NCI-H1417 treated with DMSO at 0.1 percent for 48 hours (cell line): ENCODE measurements at regions not wholly inside any gene's neighbourhood (a gene's known extent, or its start where the extent isn't known, plus 50 kb on each side); places are given as distances from the start of the nearest gene placed in this dataset.
"Not testable (repeated sequence)": the region's sequence is repeated elsewhere in the genome, so short reads cannot be mapped to it uniquely, and the experiment has no call there.

ENCODE experiments used
- DNase-seq: peaks from one replicate; lab custom pipeline; 2025; lab: John Stamatoyannopoulos, UW

DNA sequence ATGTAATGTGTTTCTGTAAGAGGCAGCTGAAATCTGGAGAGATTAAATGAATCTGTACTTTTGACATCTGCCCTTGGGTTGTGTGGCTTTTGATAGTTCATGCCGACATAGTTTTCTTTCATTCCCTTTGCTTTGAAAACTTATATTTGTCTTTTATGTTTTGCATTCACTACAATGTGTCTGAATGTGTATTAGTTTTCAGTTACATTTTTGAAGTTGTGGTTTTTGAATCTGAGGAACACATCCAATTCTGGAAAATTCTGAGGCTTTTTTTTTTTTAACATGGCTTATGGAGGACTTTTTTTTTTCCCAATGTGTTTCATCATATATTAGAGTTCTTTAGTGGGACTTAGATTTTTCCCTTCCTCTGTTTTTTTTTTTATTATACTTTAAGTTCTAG, 683.7 kb upstream of the SOX9 start:
- no peak for DNase-seq

- peak; percentile 12 for DNase-seq
Observed at GRCh38 chr17:71438631-71439146, 682.1 kb upstream of the SOX9 start.

DNA sequence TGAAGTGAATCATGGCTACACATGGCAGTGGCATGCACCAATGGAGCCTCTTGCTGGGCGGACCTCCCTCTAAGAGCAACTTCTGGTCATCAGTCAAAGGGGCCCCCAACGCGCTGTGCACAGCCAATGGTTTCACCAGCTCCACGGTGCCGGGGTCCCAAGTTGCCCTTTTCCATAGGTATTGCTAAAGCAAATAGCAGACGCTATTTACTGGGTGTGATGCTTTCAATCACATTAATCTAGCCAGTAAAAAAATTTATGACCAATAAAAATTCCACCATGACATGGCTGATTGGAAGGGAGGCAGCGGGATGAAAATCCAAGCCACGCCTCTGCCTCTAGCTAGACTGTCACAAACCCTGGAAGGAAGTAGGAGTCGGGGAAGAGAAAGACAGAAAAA, 680.3 kb upstream of the SOX9 start:
- DNase-seq: no peak

DNA sequence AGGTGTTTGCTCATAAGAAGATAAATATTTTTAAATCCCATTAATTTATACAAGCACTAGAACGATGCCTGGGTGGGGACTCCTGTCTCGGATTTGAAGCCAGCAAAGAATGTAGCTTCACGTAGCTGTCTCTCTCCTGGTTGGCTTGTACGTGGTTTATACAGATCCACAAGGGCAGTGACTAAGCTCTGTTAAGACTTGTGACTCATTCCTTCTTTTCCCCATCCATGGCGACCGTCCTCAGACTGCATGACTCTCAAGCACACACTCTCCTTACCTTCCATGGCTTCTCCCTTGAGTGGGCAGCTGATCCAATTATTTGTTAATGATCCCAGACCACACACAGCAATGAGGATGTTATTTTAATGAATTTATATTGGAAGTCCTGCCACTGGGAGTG, 679.7 kb upstream of the SOX9 start:
- no peak for DNase-seq

GRCh38 chr17:71444078-71444477, 676.7 kb upstream of the SOX9 start:
- no peak for DNase-seq

GRCh38 chr17:71446645-71447437, 674.0 kb upstream of the SOX9 start:
- DNase-seq: no peak

DNA sequence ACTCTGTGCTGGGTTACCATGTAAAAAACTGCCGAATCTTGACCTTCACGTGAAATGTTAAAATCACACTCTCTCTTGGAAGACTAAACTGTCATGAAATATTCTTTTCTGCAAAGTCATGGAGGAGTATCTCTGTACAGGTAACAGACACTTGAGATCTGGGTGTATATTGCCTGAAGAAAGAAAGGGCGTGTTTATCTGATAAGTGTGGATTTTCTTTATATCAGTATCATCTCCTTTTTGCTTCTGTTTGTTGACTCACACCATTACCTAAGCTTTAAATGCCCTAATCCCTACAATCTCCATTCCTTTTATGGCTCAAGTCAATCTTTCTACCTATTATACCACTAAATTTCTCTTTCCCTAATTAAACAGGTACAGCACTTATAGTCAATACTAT, 673.2 kb upstream of the SOX9 start:
- DNase-seq: no peak

- not testable (repeated sequence) for DNase-seq
Observed at GRCh38 chr17:71450657-71451056, 670.2 kb upstream of the SOX9 start.

DNA sequence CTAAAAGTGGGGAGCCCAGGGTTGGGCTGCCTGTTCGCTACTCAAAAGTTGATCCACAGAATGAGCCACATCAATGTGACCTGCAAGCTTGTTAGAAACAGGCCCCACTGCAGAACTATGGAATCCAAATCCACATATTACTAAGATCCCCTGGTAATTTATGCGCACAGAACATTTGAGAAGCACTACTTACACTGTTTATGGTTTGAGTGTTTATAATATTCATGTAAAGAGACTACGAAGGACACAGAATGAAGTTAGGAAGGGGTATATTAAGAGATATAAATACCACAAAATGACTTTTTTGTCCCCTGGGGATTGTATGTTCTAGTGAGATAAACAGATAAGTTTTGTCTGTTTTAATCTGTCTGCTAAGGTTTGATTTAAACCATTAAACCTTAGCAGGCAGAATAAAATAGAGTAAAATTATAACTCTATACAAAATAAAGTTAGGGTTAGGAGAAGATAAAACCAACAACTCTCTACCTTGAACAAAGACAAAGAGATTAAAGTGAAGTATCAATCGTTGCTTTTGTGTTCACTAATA, 666.9 kb upstream of the SOX9 start:
- DNase-seq: no peak

DNA sequence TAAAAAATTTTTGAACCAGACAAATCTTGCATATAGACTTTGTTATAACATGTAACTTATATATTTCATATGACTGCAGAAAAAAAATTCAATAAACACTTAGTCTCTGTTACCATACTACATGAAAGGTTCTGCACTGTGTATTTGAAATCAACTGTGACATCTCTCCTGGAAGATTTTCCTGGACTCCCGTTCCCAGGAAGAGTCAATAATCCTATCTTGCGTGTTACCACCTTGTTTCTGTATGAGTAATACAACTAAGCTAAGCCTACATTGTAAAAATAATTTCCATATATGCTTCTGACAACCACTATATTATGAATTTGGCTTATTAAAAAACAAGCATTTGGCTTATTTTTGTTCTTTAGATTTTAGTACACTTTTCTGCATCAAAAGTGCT, 665.6 kb upstream of the SOX9 start:
- no peak for DNase-seq

GRCh38 chr17:71458322-71458721, 662.5 kb upstream of the SOX9 start:
- no peak for DNase-seq

DNA sequence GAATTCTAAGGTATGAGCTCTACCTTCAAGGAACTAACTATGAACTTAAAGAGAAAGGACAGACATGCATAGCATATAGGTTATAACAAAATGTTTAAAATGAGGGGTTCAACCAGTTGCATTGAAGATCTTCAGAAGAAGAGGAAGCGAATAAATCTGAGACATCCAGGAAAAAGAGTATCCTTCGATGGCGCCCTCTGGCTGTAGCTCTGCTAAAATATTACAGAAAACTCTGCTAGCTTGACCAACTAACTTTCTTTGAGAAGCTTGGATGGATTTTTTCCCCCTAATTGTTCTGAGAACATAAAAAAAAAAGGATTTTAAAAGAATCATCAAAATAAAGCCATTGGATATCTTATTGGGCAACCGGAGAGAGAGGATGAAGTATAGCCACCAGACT, 659.9 kb upstream of the SOX9 start:
- no peak for DNase-seq

DNA sequence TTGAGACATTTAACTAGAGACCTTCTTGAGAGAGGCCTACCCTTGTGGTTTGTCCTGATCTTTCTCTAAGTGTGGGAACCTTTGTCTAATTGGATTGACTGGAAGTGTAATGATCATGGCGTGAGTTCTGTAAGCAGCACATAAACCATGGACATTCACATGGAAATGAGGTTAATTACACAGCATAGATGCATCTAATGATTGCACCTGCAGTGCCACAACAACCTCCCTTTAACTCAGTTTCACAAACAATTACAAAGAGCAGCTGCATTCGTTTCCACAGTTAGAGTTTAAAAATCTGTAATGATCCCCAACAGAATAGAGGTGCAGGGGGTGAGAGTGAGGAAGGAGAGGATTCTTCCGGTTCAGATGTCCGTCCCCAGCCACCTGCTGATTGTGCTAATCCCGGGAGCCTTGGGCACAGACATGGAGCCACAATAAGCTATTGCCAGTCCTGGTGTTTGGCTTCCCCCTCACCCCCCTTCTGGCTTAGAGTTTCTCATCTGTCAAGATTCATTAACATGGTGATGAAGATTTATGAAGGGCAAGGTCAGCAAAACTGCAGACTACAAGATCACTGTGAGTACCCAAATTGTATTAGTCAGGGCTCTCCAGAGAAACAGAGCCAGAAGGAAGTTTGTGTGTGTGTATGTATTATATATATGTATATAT, 659.2 kb upstream of the SOX9 start:
- DNase-seq: peak; percentile 57

DNA sequence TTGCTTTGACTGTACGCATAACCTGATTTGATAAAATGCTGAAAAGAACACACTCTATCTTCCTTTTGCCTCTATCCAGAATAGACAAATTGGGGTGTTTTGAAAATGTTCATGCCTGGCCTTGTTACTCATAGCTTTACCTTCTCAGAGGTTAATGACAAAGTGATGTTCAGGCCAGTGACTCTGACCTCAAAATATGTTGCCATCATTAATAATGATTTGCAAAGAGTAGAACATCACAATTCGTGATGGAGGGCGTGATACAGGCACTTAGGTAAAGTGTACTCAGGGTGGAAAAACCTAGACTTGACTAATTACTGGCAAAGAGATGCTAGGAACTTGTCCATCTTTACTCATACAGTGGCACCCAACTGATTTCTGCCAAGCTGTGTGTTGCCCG, 656.6 kb upstream of the SOX9 start:
- no peak for DNase-seq

DNA sequence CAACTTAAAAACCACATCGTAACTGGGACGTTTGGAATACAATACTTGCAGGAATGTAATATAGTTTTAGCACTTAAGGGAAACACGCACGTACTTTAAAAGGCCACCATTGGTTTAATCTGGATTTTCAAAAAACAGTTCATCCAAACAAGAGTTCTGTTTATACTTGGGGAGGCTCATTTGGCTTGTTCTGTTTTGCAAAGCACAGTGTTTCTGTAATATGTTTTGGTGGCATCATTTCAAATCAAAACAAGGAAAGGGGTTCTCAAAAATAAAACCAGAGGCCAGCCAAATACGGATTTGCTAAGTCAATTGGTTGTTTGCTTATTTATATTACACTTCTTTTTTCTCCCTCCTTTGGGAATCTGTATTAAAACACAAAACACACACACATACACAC, 656.1 kb upstream of the SOX9 start:
- DNase-seq: no peak

GRCh38 chr17:71467719-71468118, 653.1 kb upstream of the SOX9 start:
- no peak for DNase-seq

DNA sequence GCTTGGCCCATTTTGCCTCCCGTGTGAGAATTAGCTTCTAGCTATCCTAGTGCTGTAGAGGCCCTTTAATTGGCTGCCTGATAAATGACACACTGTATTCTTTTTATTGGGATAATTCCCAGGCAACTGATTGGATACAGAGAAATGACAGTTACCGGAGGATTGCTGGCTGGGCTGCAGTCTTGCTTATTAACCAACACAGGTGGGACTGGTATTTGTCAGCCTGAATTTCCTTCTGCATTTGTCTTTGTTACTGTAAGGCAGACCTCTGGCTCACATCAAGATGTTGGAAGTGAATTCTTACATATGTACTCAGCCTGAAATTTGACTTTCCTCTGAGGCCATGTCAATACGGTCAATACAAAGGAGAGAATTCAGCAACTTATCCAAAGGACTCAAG, 650.8 kb upstream of the SOX9 start:
- no peak for DNase-seq

DNA sequence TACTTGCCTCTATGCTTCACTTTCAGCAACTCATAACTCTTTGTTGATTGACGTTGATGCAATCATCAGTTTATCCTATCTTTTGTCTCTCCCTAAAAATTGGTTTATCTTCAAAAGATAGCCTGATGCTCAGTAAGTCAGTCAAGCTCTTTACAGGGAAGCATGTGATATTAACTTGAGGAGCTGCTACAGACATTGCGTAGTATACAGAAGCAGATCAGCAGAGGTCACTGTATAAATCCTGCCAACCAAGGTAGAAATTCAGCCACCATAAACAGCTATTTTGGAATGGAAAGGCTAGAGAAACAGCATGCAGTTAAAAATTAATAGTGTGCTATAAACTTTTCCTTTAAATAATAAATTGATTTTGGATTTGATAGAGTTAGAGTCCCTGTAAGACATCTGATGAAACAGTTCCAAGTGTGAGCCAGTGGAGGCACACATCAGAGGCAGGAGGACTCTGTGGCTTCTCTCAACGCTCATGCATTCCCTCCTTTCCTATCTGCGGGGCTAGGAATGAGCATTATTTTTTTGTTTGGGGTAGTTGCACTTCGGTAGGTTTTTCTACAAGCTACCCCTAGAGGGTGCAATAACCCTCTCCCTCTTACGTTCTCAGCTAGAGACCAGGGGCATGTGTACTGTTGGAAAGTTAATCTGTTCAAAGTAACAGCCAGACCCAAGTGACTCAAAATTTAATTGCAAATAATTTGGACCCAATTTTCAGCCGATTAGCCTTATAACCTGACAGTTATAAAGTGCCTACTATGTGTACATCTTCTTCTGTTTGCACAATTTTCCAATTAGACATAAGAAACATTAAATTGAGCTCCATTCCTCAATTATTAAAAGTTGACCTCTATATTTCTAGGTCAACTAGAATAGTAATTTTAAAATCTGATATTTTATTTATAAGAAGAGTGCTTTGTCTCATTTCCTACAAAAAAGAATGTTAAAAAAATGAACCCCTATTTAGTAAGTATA, 647.7 kb upstream of the SOX9 start:
- DNase-seq: no peak

DNA sequence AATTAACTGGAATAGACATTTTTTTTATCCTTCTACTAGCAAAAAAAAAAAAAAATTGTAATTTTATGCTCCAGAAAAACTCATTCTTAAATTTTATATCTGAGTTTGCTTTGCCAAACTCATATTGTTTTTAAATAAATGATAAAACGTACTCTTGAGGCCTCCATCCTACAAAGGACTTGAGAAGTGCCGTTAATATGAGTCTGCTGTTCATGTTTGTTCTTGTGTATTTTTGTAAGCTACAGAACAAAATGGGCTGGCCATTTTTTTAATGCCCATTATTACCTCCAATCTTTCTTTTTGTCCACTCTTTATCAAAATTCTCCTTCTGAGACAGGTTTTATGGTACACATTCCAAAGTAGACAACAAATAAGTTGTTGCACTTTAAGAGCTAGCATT, 643.5 kb upstream of the SOX9 start:
- no peak for DNase-seq

DNA sequence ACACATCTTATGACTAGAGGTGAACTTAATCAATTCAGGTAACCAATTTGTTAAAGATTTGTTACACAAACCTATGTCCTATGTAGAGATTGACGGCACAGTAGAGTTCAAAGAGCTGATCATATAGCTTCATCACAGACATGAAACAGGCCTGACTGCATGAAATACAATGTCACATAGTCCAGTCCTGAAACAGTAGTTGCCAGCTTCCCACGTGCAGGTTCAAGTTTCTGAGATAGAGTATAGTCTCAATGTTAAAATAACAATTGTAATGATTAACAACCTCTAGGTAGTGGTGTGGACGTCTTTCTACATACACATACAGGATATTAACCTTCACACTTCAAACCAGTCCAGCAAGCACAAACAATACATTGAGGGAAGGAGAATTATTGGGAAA, 640.7 kb upstream of the SOX9 start:
- no peak for DNase-seq

DNA sequence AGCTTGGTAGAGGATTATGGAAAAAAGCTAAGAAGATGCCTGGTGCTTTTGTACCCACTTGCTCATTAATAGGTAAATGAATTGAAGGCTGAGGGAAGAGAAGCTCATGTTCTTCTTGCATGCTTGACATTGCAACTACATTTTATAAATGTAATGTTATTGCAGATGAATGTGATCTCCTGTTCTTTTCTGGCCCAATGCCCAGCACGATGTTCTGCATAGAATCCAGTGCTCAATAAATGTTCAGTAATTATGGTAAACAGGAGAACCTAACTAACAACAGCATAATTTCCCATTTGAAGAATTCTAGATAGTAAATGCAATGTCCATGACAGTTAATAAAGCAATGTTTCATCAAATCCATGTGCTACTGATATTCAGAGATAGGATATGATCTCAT, 638.2 kb upstream of the SOX9 start:
- DNase-seq: no peak

GRCh38 chr17:71484546-71484945, 636.3 kb upstream of the SOX9 start:
- no peak for DNase-seq
